ENCODE measurements at regions not wholly inside any gene's neighbourhood (a gene's known extent, or its start where the extent isn't known, plus 50 kb on each side); places are given as distances from the start of the nearest gene placed in this dataset.

- Histone ChIP-seq H3K27me3 (ENCODE audit: low read depth) (no peaks in the 10 kb centered on the region), H3K4me3 (no peak overlapping the region), H3K4me1 (no peaks in the 10 kb centered on the region), H3K27ac (no peak overlapping the region), H3K36me3 (no peaks in the 10 kb centered on the region), H3K9me3 (no peaks in the 10 kb centered on the region)
- TF ChIP-seq CTCF (IDR thresholded peaks at IDR 0.05): no peak
- intact Hi-C loops (cut with DNase I): no loop called here
- ATAC-seq (no peak), DNase-seq (no peak)
These were observed 104.6 kb downstream of the MED10 start for GRCh38 chr5:6273749-6274148.

- H3K4me3 ChIP-seq: no peak overlapping the region
- TF ChIP-seq CTCF (IDR thresholded peaks at IDR 0.05): no peak
These were observed 105.1 kb downstream of the MED10 start for GRCh38 chr5:6273090-6273735.

GRCh38 chr5:6269925-6270324, 108.4 kb downstream of the MED10 start:
- H3K27ac ChIP-seq: no peak overlapping the region
- intact Hi-C loops (cut with DNase I): no loop called here
- H3K36me3 ChIP-seq: no peaks in the 10 kb centered on the region
- DNase-seq (no peak), ATAC-seq (no peak)
- no peak overlapping the region for H3K4me3 ChIP-seq
- H3K9me3 ChIP-seq: no peaks in the 10 kb centered on the region
- H3K27me3 ChIP-seq (ENCODE audit: low read depth): no peaks in the 10 kb centered on the region
- no peaks in the 10 kb centered on the region for H3K4me1 ChIP-seq
- no peak for TF ChIP-seq CTCF (IDR thresholded peaks at IDR 0.05)

More at GRCh38 chr5:6273090-6273735, 105.1 kb downstream of the MED10 start:
- H3K36me3 ChIP-seq: no peaks in the 10 kb centered on the region
- no peaks in the 10 kb centered on the region for H3K9me3 ChIP-seq
- no peaks in the 10 kb centered on the region for H3K4me1 ChIP-seq
- no peaks in the 10 kb centered on the region for H3K27me3 ChIP-seq (ENCODE audit: low read depth)
- DNase-seq: no peak
- intact Hi-C loops (cut with DNase I): no loop called here
- no peak for ATAC-seq
- H3K27ac ChIP-seq: no peak overlapping the region

- Histone ChIP-seq H3K36me3 (no peaks in the 10 kb centered on the region), H3K4me1 (no peaks in the 10 kb centered on the region), H3K4me3 (no peak overlapping the region), H3K9me3 (no peaks in the 10 kb centered on the region), H3K27me3 (ENCODE audit: low read depth) (no peaks in the 10 kb centered on the region), H3K27ac (no peak overlapping the region)
- TF ChIP-seq CTCF (IDR thresholded peaks at IDR 0.05): no peak
- DNase-seq (no peak), ATAC-seq (no peak)
- intact Hi-C loops (cut with DNase I): no loop called here
These were observed 111.6 kb downstream of the MED10 start for GRCh38 chr5:6266671-6267197.

- Histone ChIP-seq H3K27ac (no peak overlapping the region), H3K4me1 (no peaks in the 10 kb centered on the region), H3K36me3 (no peaks in the 10 kb centered on the region), H3K27me3 (ENCODE audit: low read depth) (no peaks in the 10 kb centered on the region), H3K4me3 (no peak overlapping the region), H3K9me3 (no peaks in the 10 kb centered on the region)
- intact Hi-C loops (cut with DNase I): no loop called here
- no peak for DNase-seq
- no peak for TF ChIP-seq CTCF (IDR thresholded peaks at IDR 0.05)
- no peak for ATAC-seq
These were observed 114.0 kb downstream of the MED10 start for GRCh38 chr5:6264394-6264793.

All from lower lobe of right lung (tissue), 2 donors.